Epithelial cell of proximal tubule (primary cell): ENCODE measurements at regions not wholly inside any gene's neighbourhood (a gene's known extent, or its start where the extent isn't known, plus 50 kb on each side); places are given as distances from the start of the nearest gene placed in this dataset.
"Not testable (repeated sequence)": the region's sequence is repeated elsewhere in the genome, so short reads cannot be mapped to it uniquely, and the experiment has no call there.

Experiments used
- DNase-seq: peaks from one replicate; pipeline ENCODE4 v3.0.0-alpha.2; 2011; ENCODE audit warnings: low read depth
- H3K4me3 ChIP-seq: 2 replicates; pipeline ENCODE4 v1.5.1; 2011; ENCODE audit warnings: low read depth, mild to moderate bottlenecking, low read length
- TF ChIP-seq, protein P1 (sequence below): conservative IDR thresholded peaks from 2 replicates; pipeline ENCODE4 v1.5.1; 2012; ENCODE audit warnings: low read depth, mild to moderate bottlenecking, low read length

DNA sequence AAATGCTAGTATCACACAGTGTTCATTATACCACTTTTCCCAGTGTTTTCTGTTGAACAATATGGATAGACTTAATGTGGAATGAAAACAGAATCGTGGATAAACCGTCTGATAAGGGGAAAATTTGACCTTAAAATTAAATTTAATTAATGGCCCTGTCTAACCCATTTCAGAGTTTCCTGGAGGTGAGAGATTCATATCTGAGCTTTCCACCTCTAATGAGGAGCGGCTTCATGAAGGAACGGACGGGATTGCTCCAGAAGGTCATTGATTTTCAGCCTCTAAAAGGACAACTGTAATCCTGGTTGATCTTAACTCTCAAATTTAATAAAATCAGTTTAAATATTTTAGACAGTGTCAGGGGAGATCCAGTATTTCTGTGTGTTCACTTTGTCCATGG, 874.9 kb downstream of the GRID1 start:
- TF ChIP-seq, protein P1, sequence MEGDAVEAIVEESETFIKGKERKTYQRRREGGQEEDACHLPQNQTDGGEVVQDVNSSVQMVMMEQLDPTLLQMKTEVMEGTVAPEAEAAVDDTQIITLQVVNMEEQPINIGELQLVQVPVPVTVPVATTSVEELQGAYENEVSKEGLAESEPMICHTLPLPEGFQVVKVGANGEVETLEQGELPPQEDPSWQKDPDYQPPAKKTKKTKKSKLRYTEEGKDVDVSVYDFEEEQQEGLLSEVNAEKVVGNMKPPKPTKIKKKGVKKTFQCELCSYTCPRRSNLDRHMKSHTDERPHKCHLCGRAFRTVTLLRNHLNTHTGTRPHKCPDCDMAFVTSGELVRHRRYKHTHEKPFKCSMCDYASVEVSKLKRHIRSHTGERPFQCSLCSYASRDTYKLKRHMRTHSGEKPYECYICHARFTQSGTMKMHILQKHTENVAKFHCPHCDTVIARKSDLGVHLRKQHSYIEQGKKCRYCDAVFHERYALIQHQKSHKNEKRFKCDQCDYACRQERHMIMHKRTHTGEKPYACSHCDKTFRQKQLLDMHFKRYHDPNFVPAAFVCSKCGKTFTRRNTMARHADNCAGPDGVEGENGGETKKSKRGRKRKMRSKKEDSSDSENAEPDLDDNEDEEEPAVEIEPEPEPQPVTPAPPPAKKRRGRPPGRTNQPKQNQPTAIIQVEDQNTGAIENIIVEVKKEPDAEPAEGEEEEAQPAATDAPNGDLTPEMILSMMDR: no peak
- no peak overlapping the region for H3K4me3 ChIP-seq
- DNase-seq: no peak

DNA sequence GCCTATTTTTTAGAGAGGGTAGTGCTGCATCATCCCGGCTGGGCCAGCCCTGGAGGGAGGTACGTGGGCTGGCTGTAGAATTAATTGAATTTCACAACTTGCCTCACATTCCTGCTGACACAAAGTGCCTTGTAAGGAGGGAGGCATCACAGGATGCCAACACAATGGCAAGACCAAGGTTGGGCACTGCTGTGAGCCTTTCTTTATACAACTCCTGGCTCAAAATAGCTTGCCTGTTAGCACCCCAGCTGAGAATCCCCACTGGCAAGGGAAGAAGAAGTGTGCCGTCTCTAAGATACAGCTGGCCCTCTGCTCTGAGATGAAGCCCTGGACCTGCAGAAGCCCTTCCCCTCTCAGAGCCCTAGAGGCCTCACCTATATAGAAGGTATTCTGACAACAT, 873.9 kb downstream of the GRID1 start:
- H3K4me3 ChIP-seq: no peak overlapping the region
- DNase-seq: no peak
- TF ChIP-seq, protein P1: no peak

DNA sequence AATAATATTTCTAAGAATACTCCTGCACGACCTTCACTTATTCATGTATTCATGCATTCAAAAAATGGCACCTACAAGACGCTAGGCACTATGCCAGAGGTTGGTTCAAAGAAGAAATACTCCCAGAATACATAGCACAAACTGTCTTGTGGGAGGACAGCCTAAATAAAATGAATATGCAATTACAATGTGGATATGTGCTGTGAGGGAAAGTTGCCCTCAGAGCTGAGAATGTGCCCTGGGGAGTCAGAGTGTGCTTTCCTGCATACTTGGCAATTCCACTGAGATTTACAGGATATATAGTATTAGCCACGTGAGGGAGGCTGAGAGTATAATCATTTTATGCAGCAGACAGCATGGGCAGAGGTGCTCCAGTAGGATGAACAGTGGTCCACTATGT, 872.9 kb downstream of the GRID1 start:
- no peak for DNase-seq
- TF ChIP-seq, protein P1: no peak
- no peak overlapping the region for H3K4me3 ChIP-seq

DNA sequence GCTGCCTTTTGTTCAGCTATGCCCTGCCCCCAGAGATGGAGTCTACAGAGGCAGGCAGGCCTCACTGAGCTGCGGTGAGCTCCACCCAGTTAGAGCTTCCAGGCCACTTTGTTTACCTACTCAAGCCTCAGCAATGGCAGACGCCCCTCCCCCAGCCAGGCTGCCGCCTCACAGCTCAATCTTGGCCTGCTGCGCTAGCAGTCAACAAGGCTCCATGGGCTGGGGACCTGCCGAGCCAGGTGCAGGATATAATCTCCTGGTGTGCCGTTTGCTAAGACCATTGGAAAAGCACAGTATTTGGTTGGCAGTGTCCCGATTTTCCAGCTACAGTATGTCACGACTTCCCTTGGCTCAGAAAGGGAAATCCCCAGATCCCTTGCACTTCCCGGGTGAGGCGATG, 862.0 kb downstream of the GRID1 start:
- DNase-seq, H3K4me3 ChIP-seq: not testable (repeated sequence)

DNA sequence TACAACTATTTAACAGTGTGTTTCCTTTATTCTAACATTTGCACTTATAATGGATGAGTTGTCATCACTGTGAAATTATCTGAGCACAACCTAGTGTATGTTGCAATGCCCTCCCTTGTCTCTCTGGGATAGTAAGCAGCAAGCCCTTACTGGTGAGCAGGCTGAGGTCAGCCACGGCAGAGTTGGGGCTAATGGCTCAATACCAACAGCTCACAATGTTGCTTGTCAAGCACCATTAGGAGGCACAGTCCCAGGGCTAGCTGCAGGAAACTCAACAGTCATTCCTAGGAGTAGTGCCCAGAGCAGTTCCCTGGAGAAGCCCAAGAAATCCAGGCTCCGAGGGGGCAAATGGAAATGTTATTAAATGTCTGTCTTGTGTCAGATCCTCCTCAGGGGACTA, 858.4 kb downstream of the GRID1 start:
- no peak for DNase-seq
- no peak overlapping the region for H3K4me3 ChIP-seq
- TF ChIP-seq, protein P1: no peak

DNA sequence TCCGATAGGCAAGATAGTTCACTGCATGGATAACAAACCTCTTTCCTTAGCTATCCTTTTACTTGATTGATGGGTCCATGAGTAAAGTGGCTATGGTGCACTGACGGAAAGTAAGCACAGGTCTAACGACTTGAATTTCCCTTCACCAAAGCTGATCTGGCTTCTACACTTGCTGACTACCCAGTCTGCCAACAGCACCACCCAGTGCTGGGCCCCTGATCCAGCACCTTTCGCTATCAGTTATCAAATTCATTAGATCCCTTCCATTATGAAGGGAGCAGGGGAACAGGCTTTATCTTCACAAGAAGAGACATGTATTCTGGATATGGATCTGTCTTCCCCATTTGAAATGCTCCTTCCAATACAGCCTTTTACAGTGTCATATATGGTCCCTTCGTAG, 855.9 kb downstream of the GRID1 start:
- no peak overlapping the region for H3K4me3 ChIP-seq
- TF ChIP-seq, protein P1: no peak
- no peak for DNase-seq

DNA sequence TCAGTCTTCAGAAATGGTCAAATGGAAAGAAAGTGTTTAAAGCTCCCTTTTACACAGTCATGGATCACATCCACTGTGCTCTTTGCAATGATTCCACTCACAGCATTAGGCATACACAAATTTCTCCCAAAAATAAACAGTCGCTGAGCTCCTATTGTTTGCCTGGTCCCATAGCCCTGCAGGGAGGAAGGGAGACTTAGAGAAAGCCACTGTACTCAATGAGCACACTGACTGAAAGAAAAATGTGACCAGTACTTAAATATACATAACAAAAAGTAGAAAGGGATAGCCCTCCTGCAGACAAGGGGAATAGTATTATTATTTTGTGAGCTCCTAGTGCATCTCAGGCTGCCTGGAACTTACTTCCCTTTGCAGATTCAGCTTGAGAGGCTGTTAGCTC, 853.2 kb downstream of the GRID1 start:
- no peak for DNase-seq
- TF ChIP-seq, protein P1: no peak

DNA sequence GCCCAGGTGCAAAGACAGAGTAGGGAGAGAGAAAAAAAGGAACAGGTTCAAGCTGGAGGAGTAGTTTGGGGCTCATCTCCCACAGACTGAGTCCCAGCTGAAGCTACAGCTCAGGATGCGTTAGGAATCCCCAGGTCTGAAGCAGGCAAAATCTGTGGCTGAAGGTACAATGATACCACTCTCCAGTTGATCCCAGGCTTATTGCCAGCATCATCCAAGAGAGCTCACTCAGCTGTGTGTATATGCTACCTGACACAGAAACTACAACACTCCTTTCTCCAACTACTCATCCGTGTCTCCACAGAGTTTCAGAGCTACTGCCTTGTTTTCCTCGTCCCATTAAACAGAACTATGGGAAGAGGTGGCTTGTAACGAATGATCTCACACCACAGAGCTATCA, 851.3 kb downstream of the GRID1 start:
- DNase-seq: no peak
- TF ChIP-seq, protein P1: no peak
- H3K4me3 ChIP-seq: no peak overlapping the region

More for the DNA sequence above, 853.2 kb downstream of the GRID1 start:
- H3K4me3 ChIP-seq: no peak overlapping the region
